Left forelimb (tissue), 1 donor: ENCODE measurements at regions not wholly inside any gene's neighbourhood (a gene's known extent, or its start where the extent isn't known, plus 50 kb on each side); places are given as distances from the start of the nearest gene placed in this dataset.

Experiments used
- DNase-seq: peaks from one replicate; pipeline ENCODE4 v3.0.0-alpha.2; 2018; ENCODE audit warnings: low spot score

- DNase-seq, result no peak
Observed at GRCh38 chrX:100512471-100512870, 72.3 kb upstream of the TNMD start.

GRCh38 chrX:100494646-100495370 lies 84.7 kb upstream of the PCDH19 start:
- no peak for DNase-seq

GRCh38 chrX:100491174-100491573 lies 81.1 kb upstream of the PCDH19 start:
- no peak for DNase-seq

- no peak for DNase-seq
Observed at GRCh38 chrX:100487795-100488194, 77.7 kb upstream of the PCDH19 start.

- no peak for DNase-seq
Observed at GRCh38 chrX:100484971-100485370, 74.9 kb upstream of the PCDH19 start.

GRCh38 chrX:100479329-100479728 lies 69.3 kb upstream of the PCDH19 start:
- DNase-seq, result no peak

GRCh38 chrX:100478714-100479306 lies 68.7 kb upstream of the PCDH19 start:
- DNase-seq, result no peak

- DNase-seq, result peak; percentile 62
Observed at GRCh38 chrX:100477958-100478357, 67.9 kb upstream of the PCDH19 start.

GRCh38 chrX:100477467-100477866 lies 67.4 kb upstream of the PCDH19 start:
- peak; percentile 65 for DNase-seq
